Endothelial cell of umbilical vein (primary cell): ENCODE measurements at regions not wholly inside any gene's neighbourhood (a gene's known extent, or its start where the extent isn't known, plus 50 kb on each side); places are given as distances from the start of the nearest gene placed in this dataset.

Source experiments
- BruUV-seq: library from RNA; stranded (reverse); fragments of 400-500 nt; replicated peaks from 2 replicates; lab custom pipeline; 2021; lab: Mats Ljungman, UMichigan
- CTCF ChIA-PET: fragments of 300-600, 350-600 bp; sonication (Branson Sonifier 250); formaldehyde crosslinking; loops from one replicate; lab custom pipeline; 2021; ENCODE audit warnings: antibody characterized with exemption, inconsistent platforms; lab: Charles Lee
- POLR2A ChIA-PET: fragments of 300-600, 350-600 bp; sonication (Branson Sonifier 250); formaldehyde crosslinking; loops from one replicate; lab custom pipeline; 2021; ENCODE audit warnings: antibody characterized with exemption, inconsistent platforms; lab: Charles Lee
- DNase-seq: peaks from one replicate; pipeline ENCODE4 v3.0.0-alpha.2; 2011; ENCODE audit warnings: low read depth, low spot score
- FAIRE-seq: peaks from 2 replicates; lab custom pipeline; 2011; peaks lifted over from hg19 to GRCh38; lab: Jason Lieb, UNC
- H2AFZ ChIP-seq: 2 replicates; pipeline ENCODE4 v1.6.0; 2012; ENCODE audit warnings: low read depth, low read length, control low read depth, inconsistent platforms
- H3K27ac ChIP-seq: 2 replicates; pipeline ENCODE4 v1.5.1; 2011; ENCODE audit warnings: low read depth, mild to moderate bottlenecking, control low read depth, low read length, moderate library complexity; ENCODE audit not compliant: insufficient read depth
- H3K27me3 ChIP-seq, 2 experiments: 2 replicates each; pipeline versions ENCODE4 v1.6.0 to v1.6.1; 2011; ENCODE audit warnings: low read length in 2 of 2, mixed read lengths in 1 of 2; ENCODE audit not compliant: control insufficient read depth in 2 of 2, insufficient read depth in 2 of 2
- H3K36me3 ChIP-seq, 2 experiments: 2 replicates in 1 of 2; 3 replicates in 1 of 2; pipeline ENCODE4 v1.5.1; 2011; ENCODE audit warnings: low read length in 2 of 2, mild to moderate bottlenecking in 1 of 2, moderate library complexity in 1 of 2; ENCODE audit not compliant: control insufficient read depth in 2 of 2, insufficient read depth in 2 of 2; ENCODE audit errors: extremely low read depth in 1 of 2
- H3K4me1 ChIP-seq: 3 replicates; pipeline ENCODE4 v1.5.1; 2011; ENCODE audit warnings: mild to moderate bottlenecking, low read length; ENCODE audit not compliant: control insufficient read depth, insufficient read depth; ENCODE audit errors: extremely low read depth
- H3K4me2 ChIP-seq: 2 replicates; pipeline ENCODE4 v1.6.1; 2011; ENCODE audit warnings: low read length, control low read depth, mixed read lengths; ENCODE audit not compliant: insufficient read depth
- H3K4me3 ChIP-seq, 3 experiments: fragments of 200-600 bp in 1 of 3; sonication (generic), shearing (Covaris generic) in 1 of 3; replicated peaks in 1 of 3; 2 replicates each; pipeline ENCODE4 v1.5.1; 2011 to 2016; ENCODE audit warnings: control low read depth in 3 of 3, low read length in 3 of 3, mild to moderate bottlenecking in 2 of 3, inconsistent platforms in 1 of 3, low read depth in 1 of 3, moderate library complexity in 1 of 3; ENCODE audit not compliant: insufficient read depth in 1 of 3
- H3K79me2 ChIP-seq: 2 replicates; pipeline ENCODE4 v1.6.0; 2012; ENCODE audit warnings: low read length, inconsistent platforms; ENCODE audit not compliant: control insufficient read depth, insufficient read depth
- H3K9ac ChIP-seq: replicated peaks from 2 replicates; pipeline ENCODE3; 2011; ENCODE audit warnings: low read length, control low read depth; ENCODE audit not compliant: insufficient read depth; ENCODE audit errors: extremely low read depth
- H3K9me1 ChIP-seq: replicated peaks from 3 replicates; pipeline ENCODE4 v1.6.0; 2011; ENCODE audit warnings: mild to moderate bottlenecking, low read length; ENCODE audit not compliant: control insufficient read depth, insufficient read depth; ENCODE audit errors: extremely low read depth
- H3K9me3 ChIP-seq: replicated peaks from 2 replicates; pipeline ENCODE4 v1.5.1; 2012; ENCODE audit warnings: low read length, inconsistent platforms; ENCODE audit not compliant: control insufficient read depth, insufficient read depth
- H4K20me1 ChIP-seq: replicated peaks from 2 replicates; pipeline ENCODE3; 2011; ENCODE audit warnings: mild to moderate bottlenecking, low read length; ENCODE audit not compliant: control insufficient read depth, insufficient read depth; ENCODE audit errors: extremely low read depth
- EZH2 ChIP-seq: IDR thresholded peaks from 2 replicates; pipeline ENCODE4 v1.6.1; 2012; ENCODE audit warnings: borderline replicate concordance, low read depth, mild to moderate bottlenecking, moderate library complexity, low read length, inconsistent platforms; ENCODE audit not compliant: severe bottlenecking
- FOS ChIP-seq: IDR thresholded peaks from 2 replicates; pipeline ENCODE4 v1.6.1; 2011; ENCODE audit warnings: mild to moderate bottlenecking, low read length, moderate library complexity, borderline replicate concordance; ENCODE audit not compliant: insufficient read depth
- GATA2 ChIP-seq: IDR thresholded peaks from 2 replicates; pipeline ENCODE4 v1.7.0; 2011; ENCODE audit warnings: low read depth, mild to moderate bottlenecking, moderate library complexity, mixed read lengths, low read length; ENCODE audit not compliant: insufficient read length, insufficient read depth
- JUN ChIP-seq: IDR thresholded peaks from 2 replicates; pipeline ENCODE4 v1.6.1; 2011; ENCODE audit warnings: borderline replicate concordance, low read depth; ENCODE audit not compliant: insufficient read length, insufficient read depth
- MYC ChIP-seq: IDR thresholded peaks from one replicate; pipeline ENCODE4 v1.6.1; 2011; ENCODE audit warnings: mild to moderate bottlenecking, low read depth, low read length
- POLR2A ChIP-seq: IDR thresholded peaks from 2 replicates; pipeline ENCODE4 v1.6.1; 2012; ENCODE audit warnings: low read depth, mild to moderate bottlenecking, control low read depth, low read length
- POLR2AphosphoS5 ChIP-seq: IDR thresholded peaks from 2 replicates; pipeline ENCODE4 v1.6.1; 2012; ENCODE audit warnings: low read depth, mild to moderate bottlenecking, control low read depth, low read length, moderate library complexity; ENCODE audit not compliant: insufficient read depth
- dilution Hi-C: fragments of 300-500 bp; cut with MboI; formaldehyde crosslinking; loops from one replicate; pipeline ENCODE4 v1.15.0; 2019; ENCODE audit warnings: low sequenced_read_pairs; ENCODE audit not compliant: extremely low pct_ligation_motif_present
- intact Hi-C: fragments of 100-400 bp; cut with micrococcal nuclease; formaldehyde crosslinking; loops from one replicate; pipeline ENCODE4 v1.10.0; 2022
- TF ChIP-seq, protein P1 (sequence below), 2 donors: IDR thresholded peaks; 1 replicate in 1 of 2; 2 replicates in 1 of 2; pipeline ENCODE4 v1.5.1; 2011; ENCODE audit warnings: low read length in 2 of 2, mild to moderate bottlenecking in 2 of 2, moderate library complexity in 2 of 2, control low read depth in 1 of 2, inconsistent platforms in 1 of 2, low read depth in 1 of 2; ENCODE audit not compliant: insufficient read depth in 1 of 2; ENCODE audit errors: extremely low read depth in 1 of 2
- TF ChIP-seq, protein P2 (sequence below): IDR thresholded peaks from 2 replicates; pipeline ENCODE4 v1.6.1; 2011; ENCODE audit not compliant: insufficient read depth, insufficient read length

- dilution Hi-C loops: no loop called here
- ChIA-PET POLR2A (no interaction called here), CTCF (no interaction called here)
- H3K4me2 ChIP-seq: no peak overlapping the region
- H3K9ac ChIP-seq: no peak overlapping the region
- no peaks in the 10 kb centered on the region for H3K9me1 ChIP-seq
- DNase-seq (no peak), FAIRE-seq (no peak)
- H3K27me3 ChIP-seq: no peaks in the 10 kb centered on the region
- no peaks in the 10 kb centered on the region for H4K20me1 ChIP-seq
- H3K79me2 ChIP-seq: no peaks in the 10 kb centered on the region
- no peaks in the 10 kb centered on the region for H3K36me3 ChIP-seq
- no peak overlapping the region for H3K27ac ChIP-seq
- no TSS peak for BruUV-seq
- no peak overlapping the region for H3K4me3 ChIP-seq
- H3K4me1 ChIP-seq: no peaks in the 10 kb centered on the region
- no peak overlapping the region for H2AFZ ChIP-seq
- TF ChIP-seq POLR2A: no peak
- TF ChIP-seq GATA2: no peak
- TF ChIP-seq FOS: no peak
- TF ChIP-seq EZH2: no peak
- TF ChIP-seq, protein P1, sequence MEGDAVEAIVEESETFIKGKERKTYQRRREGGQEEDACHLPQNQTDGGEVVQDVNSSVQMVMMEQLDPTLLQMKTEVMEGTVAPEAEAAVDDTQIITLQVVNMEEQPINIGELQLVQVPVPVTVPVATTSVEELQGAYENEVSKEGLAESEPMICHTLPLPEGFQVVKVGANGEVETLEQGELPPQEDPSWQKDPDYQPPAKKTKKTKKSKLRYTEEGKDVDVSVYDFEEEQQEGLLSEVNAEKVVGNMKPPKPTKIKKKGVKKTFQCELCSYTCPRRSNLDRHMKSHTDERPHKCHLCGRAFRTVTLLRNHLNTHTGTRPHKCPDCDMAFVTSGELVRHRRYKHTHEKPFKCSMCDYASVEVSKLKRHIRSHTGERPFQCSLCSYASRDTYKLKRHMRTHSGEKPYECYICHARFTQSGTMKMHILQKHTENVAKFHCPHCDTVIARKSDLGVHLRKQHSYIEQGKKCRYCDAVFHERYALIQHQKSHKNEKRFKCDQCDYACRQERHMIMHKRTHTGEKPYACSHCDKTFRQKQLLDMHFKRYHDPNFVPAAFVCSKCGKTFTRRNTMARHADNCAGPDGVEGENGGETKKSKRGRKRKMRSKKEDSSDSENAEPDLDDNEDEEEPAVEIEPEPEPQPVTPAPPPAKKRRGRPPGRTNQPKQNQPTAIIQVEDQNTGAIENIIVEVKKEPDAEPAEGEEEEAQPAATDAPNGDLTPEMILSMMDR (IDR thresholded peaks at IDR 0.05; ENCODE audit: extremely low read depth in 1 of 2, insufficient read depth in 1 of 2, low read depth in 1 of 2, low read length in 2 of 2): no peak
- no peak for TF ChIP-seq JUN
- TF ChIP-seq POLR2AphosphoS5: no peak
- TF ChIP-seq MYC: no peak
- TF ChIP-seq, protein P2, sequence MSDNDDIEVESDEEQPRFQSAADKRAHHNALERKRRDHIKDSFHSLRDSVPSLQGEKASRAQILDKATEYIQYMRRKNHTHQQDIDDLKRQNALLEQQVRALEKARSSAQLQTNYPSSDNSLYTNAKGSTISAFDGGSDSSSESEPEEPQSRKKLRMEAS: no peak
- H3K9me3 ChIP-seq: peaks cover 6% of the 10 kb centered on the region
- intact Hi-C loops: no loop called here
Measured at GRCh38 chr19:31406106-31406505, 56.9 kb upstream of the TSHZ3 start.
